Hematopoietic multipotent progenitor cell treated with erythropoietin and hydrocortisone succinate and interleukin-3 and kit ligand, for 17 days (in vitro differentiated cells): ENCODE measurements at regions not wholly inside any gene's neighbourhood (a gene's known extent, or its start where the extent isn't known, plus 50 kb on each side); places are given as distances from the start of the nearest gene placed in this dataset.
"Not testable (repeated sequence)": the region's sequence is repeated elsewhere in the genome, so short reads cannot be mapped to it uniquely, and the experiment has no call there.

Experiments used
- DNase-seq: peaks from one replicate; pipeline ENCODE4 v3.0.0-alpha.2; 2015; ENCODE audit warnings: low spot score

DNA sequence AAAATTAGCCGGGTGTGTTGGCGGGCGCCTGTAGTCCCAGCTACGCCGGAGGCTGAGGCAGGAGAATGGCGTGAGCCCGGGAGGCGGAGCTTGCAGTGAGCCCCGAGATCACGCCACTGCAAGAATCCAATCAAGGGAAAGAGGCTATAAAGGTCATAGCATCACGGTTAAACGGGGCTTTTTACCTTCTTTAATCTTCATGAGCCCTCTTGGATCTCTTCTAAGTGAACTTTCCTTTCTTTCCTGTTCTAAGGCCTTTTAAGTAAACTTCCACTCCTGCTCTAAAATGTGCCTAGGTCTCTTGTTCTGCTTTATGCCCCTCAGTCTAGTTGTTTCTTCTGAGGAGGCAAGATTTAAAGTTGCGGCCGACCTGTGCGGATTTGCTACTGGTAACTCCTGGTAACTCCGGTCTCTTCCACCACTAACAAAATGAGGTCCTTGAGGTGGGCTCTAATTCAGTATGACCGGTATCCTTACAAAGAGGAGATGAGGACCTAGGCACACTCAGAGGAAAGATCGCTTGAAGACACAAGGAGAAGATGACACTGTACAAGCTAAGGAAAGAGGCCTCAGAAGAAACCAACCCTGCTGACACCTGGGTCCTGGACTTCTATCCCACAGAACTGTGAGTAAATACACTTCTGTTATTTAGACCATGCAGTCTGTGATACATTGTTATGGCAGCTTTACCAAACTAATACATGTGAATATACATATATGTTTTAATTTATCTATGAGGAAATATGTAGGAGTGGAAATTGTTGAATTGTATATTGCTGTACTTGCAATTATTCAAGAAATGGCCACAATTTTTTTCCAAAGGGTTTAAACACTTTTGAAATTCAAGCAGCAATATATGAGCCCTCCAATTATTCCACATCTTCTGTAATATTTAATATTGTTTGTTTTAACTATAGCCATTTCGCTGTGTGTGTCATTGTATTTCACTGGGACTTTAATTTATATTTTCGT lies 331.5 kb upstream of the CNTNAP2 start:
- no peak for DNase-seq

GRCh38 chr7:145781388-145781787 lies 335.2 kb upstream of the CNTNAP2 start:
- DNase-seq, result not testable (repeated sequence)

- DNase-seq, result no peak
These were observed 337.5 kb upstream of the CNTNAP2 start for GRCh38 chr7:145779140-145779539.

DNA sequence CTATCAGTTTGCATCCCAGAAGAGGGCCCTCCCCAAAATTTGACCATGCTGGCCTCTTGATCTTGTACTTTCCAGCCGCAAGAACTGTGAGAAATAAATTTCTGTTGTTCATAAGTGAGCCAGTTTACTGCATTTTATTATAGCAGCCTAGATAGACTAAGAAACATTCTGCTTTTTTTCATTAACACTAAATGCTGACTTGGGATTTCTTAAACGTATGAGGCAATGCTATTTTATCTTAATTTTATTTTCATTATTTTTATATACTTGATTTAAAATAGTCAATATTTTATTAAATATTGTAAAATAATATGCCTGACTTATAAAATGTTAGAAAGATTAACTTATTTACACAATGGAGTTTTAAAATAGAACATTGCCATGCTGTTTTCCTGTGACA lies 341.8 kb upstream of the CNTNAP2 start:
- DNase-seq, result no peak

DNA sequence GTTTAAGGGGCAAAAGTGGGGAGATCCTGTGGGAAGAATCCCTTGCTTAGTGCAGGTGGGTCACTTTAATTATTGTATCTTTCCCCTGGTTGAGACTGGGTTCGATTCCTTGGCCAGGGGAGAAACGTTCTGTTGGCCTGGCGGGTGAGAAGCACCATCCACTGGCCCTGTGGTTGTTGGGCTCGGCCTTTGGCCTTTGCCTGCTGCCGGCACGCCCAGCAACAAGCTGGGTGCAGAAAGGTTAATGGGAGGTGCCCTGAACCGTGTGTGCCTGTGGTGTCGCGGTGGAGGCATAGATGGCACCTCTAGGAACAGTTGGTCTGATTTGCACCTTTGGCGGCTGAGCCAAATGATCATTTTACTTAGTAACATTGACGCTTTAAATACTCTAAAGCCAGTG lies 363.6 kb upstream of the CNTNAP2 start:
- no peak for DNase-seq

DNA sequence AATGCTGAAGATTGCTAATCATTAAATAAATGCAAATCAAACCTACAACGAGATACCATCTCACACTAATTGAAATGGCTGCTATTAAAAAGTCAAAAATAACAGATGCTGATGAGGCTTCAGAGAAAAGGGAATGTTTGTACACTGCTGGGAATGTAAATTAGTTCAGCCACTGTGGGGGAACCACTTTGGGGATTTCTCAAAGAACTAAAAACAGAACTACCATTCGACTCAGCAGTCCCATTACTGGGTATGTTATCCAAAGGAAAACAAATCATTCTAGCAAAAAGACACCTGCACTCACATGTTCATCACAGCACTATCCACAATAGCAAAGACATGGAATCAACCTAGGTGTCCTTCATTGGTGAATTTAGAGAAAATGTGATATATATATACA lies 379.0 kb upstream of the CNTNAP2 start:
- no peak for DNase-seq

DNA sequence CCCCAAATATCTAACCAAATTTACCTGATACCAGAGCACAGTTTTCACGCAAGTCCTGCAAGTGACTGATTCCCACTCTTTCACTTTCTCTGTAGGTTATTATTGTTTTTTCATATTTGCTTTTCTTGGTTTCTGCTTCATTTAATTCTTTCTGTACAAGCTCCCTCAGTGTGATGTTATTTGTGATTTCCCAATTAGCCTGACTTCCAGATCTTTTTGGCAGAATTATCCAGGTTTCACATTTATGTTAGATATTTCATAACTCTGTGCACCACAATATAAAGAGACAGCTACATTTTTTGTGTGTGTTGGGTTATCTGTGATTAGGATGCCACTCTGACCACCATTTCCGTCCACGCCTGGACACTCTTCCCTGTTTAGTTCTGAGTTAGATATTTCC lies 381.5 kb upstream of the CNTNAP2 start:
- DNase-seq, result no peak

- no peak for DNase-seq
These were observed 384.1 kb upstream of the CNTNAP2 start for GRCh38 chr7:145732521-145732920.

DNA sequence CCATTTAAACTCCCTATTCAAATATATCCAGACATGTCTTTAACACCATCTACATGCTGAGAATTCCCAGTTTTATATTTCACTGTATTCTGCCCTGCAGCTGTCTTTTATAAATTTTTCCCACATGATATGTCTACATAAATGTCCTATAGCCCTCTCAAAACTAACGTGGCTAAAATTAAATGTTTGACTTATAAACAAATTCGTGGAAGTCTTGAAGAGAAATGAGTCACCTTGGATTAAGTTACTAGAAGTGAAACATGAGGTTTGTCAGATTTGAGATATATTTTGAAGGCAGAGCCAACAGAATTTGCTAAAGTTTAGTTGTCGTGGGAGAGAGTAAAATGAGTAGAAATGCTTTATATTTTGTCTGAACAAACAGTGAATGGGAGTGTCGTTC lies 386.9 kb upstream of the CNTNAP2 start:
- no peak for DNase-seq

DNA sequence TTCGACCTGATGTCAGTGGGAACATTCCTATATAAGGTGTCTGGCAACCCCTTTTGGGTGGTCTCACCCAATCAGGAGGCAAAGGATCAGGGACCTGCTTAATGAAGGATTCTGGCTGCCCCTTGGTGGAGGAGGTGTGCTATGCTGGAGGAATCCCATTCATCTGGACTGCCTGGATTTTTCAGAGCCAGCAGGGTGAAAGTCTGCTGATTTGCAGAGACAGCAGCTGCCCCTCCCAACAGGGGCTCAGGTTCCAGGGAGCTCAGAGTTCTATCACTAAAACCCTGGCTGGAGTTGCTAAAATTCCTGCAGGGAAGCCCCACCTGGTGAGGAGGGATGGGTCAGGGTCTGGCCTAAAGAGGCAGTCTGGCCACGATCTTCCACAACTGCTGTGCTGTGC lies 398.5 kb upstream of the CNTNAP2 start:
- DNase-seq, result no peak

DNA sequence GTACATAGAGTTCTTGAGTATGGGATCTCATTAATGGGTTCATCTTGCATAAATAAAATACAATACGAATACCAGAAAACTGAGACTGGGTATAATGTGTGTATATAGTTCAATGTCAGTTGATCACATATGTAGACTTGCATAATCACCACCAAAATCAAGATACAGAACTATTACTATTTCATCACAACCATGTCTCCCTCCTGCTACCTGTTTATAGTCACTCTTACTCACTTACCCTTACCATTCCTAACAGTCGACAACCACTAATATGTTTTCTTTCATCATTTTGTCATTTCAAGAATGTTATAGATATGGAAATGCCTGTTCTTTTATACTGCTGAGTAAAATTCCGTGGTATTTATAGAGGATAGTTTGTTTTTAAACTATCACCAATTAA lies 416.1 kb upstream of the CNTNAP2 start:
- no peak for DNase-seq

DNA sequence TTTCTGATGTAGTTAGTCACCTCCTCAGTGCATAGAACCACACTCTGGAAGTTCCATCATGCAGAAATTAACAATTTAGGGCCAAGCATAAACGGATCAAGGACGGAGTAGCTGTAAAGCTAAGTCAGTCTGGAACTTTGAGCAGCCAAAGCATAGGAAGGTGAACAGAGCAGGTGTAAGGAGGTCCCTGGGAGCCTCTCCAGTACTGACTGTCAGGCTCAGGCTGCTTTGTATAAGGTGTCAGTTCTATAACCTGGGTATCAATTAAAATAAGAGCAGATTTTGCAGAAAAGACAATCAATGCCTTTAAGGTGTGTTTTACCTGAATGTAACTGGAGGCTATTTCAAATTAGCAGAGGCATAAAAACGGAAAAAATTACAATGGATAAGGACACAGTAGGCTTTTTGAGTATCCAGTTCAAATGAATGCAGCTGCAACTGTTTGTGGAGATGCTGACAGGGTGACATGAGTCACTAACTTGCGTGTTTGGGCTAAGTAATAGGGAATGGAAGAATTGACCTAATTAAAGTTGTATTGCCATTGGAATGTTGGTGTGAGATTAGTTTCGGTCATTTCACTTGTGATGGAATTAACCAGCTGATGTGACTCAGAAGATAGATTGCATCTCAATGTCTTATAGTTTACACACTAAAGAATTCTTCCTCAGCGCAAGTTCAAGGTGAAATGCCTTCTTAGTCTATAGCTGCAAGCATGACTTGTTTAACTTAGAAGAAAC lies 417.9 kb upstream of the CNTNAP2 start:
- no peak for DNase-seq

- not testable (repeated sequence) for DNase-seq
These were observed 419.0 kb upstream of the CNTNAP2 start for GRCh38 chr7:145697412-145698107.

DNA sequence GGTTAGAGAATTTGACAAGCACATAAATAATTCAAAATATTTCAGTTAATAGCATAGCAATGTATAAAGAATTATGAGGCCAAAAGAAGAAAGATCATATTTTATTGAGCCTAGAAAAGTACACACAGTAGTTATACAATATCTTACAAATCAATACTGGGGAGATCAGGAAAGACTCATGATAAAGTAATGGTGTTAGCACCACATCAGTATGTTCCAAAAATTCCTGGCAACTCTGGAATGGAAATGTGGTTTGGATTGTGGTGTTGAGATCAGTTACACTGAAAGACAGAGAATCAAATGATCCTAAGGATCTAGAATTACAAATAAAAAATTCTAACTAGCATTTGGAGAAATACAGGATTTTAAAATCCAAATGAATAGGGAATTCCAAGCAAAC lies 420.5 kb upstream of the CNTNAP2 start:
- no peak for DNase-seq

- DNase-seq, result no peak
These were observed 424.2 kb upstream of the CNTNAP2 start for GRCh38 chr7:145692237-145692950.

- no peak for DNase-seq
These were observed 425.2 kb upstream of the CNTNAP2 start for GRCh38 chr7:145691377-145691914.

DNA sequence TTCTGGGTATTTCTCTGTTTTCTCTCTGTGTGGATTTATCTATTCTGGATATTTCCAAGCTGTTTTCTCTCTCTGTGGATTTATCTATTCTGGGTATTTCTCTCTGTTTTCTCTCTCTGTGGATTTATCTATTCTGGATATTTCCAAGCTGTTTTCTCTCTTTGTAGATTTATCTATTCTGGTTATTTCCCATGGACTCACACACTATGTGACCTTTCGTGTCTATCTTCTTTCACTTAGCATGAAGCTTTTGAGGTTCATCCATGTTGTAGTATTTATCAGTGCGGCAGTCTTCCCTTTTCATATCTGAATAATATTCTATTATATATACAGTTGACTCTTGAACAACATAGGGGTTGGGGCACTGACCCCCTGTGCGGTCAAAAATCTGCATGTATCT lies 435.0 kb upstream of the CNTNAP2 start:
- DNase-seq, result no peak

DNA sequence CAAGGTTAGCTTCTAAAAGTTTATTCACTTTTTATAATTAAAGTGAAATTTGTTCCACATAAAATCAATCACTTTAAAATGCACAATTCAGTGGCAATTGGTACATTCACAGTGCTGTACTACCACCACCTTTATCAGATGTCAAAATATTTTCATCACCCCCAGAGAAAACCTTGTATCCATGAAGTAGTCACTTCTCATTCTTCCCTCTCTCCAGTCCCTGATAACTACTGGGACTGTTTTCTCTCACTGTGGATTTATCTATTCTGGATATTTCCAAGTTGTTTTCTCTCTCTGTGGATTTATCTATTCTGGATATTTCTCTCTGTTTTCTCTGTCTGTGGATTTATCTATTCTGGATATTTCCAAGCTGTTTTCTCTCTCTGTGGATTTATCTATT lies 435.4 kb upstream of the CNTNAP2 start:
- no peak for DNase-seq

GRCh38 chr7:145665499-145666258 lies 450.9 kb upstream of the CNTNAP2 start:
- no peak for DNase-seq

GRCh38 chr7:145655666-145656065 lies 460.9 kb upstream of the CNTNAP2 start:
- no peak for DNase-seq

GRCh38 chr7:145645135-145645515 lies 471.5 kb upstream of the CNTNAP2 start:
- DNase-seq, result no peak
